SJSA1 (cell line): ENCODE measurements at regions not wholly inside any gene's neighbourhood (a gene's known extent, or its start where the extent isn't known, plus 50 kb on each side); places are given as distances from the start of the nearest gene placed in this dataset.

Experiments
- DNase-seq, 2 experiments: peaks; one replicate each; pipeline ENCODE4 v3.0.0-alpha.2; 2015 to 2020; ENCODE audit warnings: low spot score in 2 of 2, low read depth in 1 of 2
- H3K27ac ChIP-seq: fragments of 250-450 bp; sonication (Bioruptor Pico); 2 replicates; pipeline ENCODE4 v1.5.1; 2020; ENCODE audit warnings: mild to moderate bottlenecking, moderate library complexity
- H3K27me3 ChIP-seq: fragments of 250-450 bp; sonication (Bioruptor Pico); replicated peaks from 2 replicates; pipeline ENCODE4 v1.5.1; 2020; ENCODE audit warnings: mild to moderate bottlenecking, moderate library complexity
- H3K36me3 ChIP-seq: fragments of 250-450 bp; sonication (Bioruptor Pico); 2 replicates; pipeline ENCODE4 v1.5.1; 2020; ENCODE audit warnings: mild to moderate bottlenecking
- H3K4me1 ChIP-seq: fragments of 250-450 bp; sonication (Bioruptor Pico); replicated peaks from 2 replicates; pipeline ENCODE4 v1.6.1; 2021; ENCODE audit warnings: mild to moderate bottlenecking
- H3K4me3 ChIP-seq: fragments of 250-450 bp; sonication (Bioruptor Pico); 2 replicates; pipeline ENCODE4 v1.5.1; 2020; ENCODE audit warnings: mild to moderate bottlenecking
- H3K9me3 ChIP-seq: fragments of 250-450 bp; sonication (Bioruptor Pico); replicated peaks from 2 replicates; pipeline ENCODE4 v1.5.1; 2020; ENCODE audit warnings: mild to moderate bottlenecking

DNA sequence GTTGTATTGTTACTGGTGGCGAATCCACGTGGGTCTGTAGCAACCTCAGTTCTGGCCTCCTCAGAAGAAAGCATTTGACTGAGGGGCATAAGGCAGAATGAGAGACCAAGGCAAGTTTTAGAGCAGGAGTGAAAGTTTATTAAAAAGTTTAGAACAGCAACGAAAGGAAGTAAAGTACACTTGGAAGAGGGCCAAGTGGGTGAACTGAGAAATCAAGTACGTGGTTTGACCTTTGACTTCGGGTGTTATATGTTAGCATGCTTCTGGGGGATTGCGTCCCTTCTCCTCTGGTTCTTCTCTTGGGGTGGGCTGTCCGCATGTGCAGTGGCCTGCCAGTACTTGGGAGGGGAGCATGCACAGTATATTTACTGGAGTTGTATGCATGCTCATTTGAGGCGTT, 232.7 kb upstream of the GATB start:
- DNase-seq, result no peak
- Histone ChIP-seq H3K27ac (no peak overlapping the region), H3K4me1 (no peaks in the 10 kb centered on the region), H3K27me3 (no peaks in the 10 kb centered on the region), H3K9me3 (no peaks in the 10 kb centered on the region), H3K36me3 (no peaks in the 10 kb centered on the region), H3K4me3 (no peak overlapping the region)

DNA sequence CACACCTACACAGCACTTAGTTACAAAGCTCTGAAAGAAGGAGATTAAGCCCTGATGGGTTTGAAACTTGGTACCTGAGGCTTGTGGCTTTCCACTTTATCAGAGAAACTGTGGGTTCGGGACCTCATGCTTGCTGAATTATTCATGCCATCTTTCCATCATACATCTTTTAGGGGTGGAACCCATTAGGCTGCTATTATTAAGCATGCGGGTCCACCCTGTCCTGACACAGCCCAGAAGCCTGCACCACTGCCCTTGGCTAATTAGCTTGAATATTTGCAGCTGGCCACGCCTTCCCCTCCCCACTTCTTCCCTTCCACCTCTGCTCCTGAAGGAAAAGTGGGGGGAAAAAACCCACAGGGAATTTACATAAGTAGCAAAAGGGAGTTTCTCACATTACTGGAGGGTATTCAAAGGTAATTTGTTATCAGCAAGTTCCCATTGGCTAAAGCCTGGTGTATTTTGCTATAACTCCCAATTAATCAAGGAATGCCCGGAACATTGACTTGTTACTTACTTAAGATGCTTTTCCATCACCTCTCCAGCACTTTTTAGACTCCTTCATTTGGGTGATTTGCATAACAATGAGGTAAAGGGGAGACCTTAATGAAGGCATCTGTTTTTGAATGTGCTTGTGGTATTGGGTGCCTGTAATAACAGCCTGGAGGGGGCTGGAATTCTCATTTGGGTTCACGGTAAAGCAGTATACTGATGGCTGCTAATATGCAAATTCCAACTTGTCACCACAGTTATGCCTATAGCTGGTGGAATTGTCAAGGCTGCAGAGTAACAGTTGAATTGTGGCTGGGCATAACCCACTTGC, 231.7 kb upstream of the GATB start:
- H3K36me3 ChIP-seq, result no peaks in the 10 kb centered on the region

DNA sequence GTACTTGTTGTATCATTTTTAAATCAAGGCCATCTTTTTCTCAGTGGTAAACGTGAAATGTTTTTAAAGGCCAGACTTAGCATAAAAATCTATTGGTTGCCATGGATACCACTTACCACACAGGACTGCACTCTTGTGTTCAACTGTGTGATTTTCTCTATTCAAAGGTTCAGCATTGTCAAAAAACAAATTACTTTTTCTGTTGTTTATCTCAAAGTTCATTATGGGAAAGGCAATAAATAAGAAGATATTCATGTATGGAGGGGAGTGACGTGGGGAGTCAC, 231.0 kb upstream of the GATB start:
- Histone ChIP-seq H3K27ac (no peak overlapping the region), H3K27me3 (no peaks in the 10 kb centered on the region), H3K9me3 (no peaks in the 10 kb centered on the region), H3K36me3 (no peaks in the 10 kb centered on the region), H3K4me3 (no peak overlapping the region), H3K4me1 (no peaks in the 10 kb centered on the region)
- DNase-seq, result no peak

More for the DNA sequence above, 231.7 kb upstream of the GATB start:
- Histone ChIP-seq H3K9me3 (no peaks in the 10 kb centered on the region), H3K4me1 (no peaks in the 10 kb centered on the region), H3K4me3 (no peak overlapping the region), H3K27ac (no peak overlapping the region), H3K27me3 (no peaks in the 10 kb centered on the region)
- DNase-seq, result no peak

DNA sequence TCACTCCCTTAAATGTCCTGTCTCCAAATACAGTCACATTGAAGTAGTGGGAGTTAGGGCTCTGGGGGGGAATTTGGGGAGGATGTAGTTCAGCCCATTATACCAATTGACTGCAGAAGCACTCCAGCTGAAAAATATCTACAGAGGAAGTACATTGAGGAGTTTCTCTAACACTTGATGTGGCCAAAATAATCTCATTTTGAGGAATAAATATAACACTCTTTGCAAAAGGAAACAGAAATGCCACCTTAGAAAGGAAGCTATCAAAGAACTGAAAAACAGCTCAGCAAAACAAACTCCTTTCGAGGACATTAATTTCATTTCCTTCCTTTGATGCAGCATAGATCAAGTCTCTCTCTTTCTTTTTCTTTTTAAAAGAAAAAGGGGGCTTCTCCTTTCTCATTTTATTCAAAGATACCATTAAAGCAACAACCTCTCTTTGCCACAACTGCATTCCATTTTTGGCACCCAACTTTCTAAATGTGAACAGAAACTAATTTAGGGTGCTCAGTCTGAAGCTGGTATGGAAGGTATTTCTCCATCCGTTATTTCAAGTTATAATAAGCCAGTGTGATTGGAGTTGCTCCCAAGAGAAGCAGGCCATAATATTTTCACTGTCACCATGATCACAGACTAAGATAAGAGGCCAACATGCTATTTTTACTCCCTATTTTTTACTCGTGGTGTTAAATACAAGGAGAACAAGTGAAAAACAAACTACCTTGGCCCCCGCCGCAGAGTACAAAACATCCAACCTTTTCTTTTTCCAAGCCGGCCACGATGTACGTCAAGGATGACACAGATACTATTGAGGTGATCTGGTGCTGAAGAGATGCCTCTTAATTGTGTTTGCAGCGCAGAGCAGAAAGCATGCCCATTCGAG, 230.4 kb upstream of the GATB start:
- DNase-seq, result no peak
- Histone ChIP-seq H3K27me3 (no peaks in the 10 kb centered on the region), H3K4me3 (no peak overlapping the region), H3K27ac (no peak overlapping the region), H3K4me1 (no peaks in the 10 kb centered on the region), H3K9me3 (no peaks in the 10 kb centered on the region), H3K36me3 (no peaks in the 10 kb centered on the region)

DNA sequence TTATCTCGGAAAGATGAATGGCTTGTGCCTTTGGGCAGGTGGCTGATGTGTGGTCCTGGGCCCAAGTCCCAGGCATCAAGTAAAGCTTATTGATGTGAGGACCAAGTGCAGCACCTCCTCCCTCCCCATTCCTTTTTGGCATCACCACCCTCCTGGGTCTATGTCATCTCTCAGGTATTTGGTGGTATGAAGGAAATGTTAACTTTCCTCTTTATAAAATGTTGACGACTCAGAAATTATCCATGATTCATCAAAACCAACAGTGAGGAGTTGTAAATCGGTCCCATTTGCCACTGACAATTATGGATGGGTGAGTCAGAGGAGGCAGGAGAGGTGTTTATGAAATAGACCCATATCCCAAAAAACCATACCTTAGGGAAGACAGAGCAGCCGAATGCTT, 229.4 kb upstream of the GATB start:
- Histone ChIP-seq H3K36me3 (no peaks in the 10 kb centered on the region), H3K27ac (no peak overlapping the region), H3K27me3 (no peaks in the 10 kb centered on the region), H3K9me3 (no peaks in the 10 kb centered on the region), H3K4me1 (no peaks in the 10 kb centered on the region), H3K4me3 (no peak overlapping the region)
- peak in 1 of 2 experiments; percentile 18 for DNase-seq

DNA sequence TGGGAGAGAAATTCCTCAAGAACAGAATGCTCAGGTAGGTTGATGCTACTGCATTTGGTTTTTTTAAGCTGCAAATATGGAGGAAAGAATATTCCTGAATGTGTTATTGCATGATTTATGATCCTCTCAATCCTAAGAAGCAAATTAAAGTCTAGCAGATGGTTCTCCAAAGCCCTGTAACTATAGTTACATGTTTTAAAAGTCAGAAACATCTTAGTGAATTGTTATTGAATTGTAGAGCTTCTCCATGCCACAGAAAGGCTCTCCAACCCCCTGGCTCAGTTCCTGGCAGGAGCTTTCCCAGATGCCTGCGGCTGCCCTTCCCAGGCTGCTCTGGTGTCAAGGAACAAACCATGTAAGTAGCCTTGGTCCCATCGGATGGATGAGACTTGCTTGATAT, 227.8 kb upstream of the GATB start:
- Histone ChIP-seq H3K4me1 (no peaks in the 10 kb centered on the region), H3K4me3 (no peak overlapping the region), H3K36me3 (no peaks in the 10 kb centered on the region), H3K27me3 (no peaks in the 10 kb centered on the region), H3K27ac (no peak overlapping the region), H3K9me3 (no peaks in the 10 kb centered on the region)
- DNase-seq, result no peak

DNA sequence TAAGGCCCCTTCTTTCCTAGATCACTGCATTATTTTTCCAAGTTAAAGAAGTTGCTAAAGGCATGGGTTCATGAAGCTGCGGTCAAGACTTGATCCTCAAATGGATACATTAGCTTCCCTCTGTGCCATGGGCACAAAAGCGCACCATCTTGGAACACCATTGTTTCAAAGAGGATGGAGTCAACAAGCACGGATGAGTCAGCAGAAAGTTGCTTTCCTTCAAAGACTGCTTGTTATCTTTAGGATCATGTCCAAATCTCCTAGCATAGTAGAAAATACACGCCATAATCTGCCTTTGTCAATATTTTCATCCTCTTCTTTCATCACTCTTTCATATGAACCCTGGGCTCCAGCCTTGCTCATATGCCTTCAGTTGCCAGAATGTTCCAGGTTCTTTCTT, 226.8 kb upstream of the GATB start:
- no peaks in the 10 kb centered on the region for H3K27me3 ChIP-seq
- H3K4me1 ChIP-seq, result no peaks in the 10 kb centered on the region
- no peak overlapping the region for H3K4me3 ChIP-seq
- H3K36me3 ChIP-seq, result no peaks in the 10 kb centered on the region
- no peaks in the 10 kb centered on the region for H3K9me3 ChIP-seq
- H3K27ac ChIP-seq, result no peak overlapping the region
- DNase-seq, result no peak

DNA sequence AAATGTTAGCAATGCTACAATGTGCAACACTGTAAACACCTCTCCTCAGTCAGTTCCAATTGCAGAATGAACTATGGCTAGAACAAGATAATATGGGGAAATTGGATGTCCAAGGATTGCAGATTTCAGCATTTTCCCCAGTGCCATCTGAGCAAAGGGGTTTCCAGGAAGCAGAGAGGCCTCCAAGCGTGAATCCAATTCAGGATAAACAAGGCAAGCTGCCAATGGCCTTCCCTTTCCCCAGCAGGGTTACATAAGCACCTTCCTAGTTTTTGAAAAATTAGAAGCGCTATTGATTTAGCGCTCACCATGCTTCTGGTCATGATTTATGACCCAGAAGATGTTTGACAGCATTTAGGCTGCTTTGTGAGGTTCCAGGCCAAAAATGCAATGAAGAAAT, 223.0 kb upstream of the GATB start:
- H3K4me3 ChIP-seq, result no peak overlapping the region
- no peaks in the 10 kb centered on the region for H3K27me3 ChIP-seq
- no peaks in the 10 kb centered on the region for H3K9me3 ChIP-seq
- DNase-seq, result no peak
- H3K36me3 ChIP-seq, result no peaks in the 10 kb centered on the region
- no peak overlapping the region for H3K27ac ChIP-seq
- H3K4me1 ChIP-seq, result no peaks in the 10 kb centered on the region

DNA sequence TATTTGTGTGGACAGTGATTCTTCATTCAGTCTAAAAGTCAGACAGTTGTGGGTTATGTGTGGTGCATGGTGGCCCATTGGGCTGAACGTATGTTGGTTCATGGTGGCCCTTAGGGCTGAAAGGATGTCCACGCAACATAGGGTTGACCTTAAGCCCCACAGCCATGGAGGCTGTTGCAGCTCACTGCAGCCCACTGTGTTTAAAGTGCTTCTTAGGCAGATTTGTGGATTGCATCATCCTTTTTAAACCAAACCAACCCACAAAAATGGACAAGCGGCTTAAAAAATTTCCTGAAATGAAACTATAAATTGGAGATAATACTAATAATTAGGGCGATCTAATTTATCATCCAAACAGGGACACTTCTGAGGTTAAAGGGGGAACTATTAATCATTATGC, 219.0 kb upstream of the GATB start:
- Histone ChIP-seq H3K9me3 (no peaks in the 10 kb centered on the region; the same call in 1 of the 2 replicates), H3K36me3 (no peaks in the 10 kb centered on the region), H3K4me1 (no peaks in the 10 kb centered on the region), H3K27ac (no peak overlapping the region), H3K4me3 (no peak overlapping the region), H3K27me3 (no peaks in the 10 kb centered on the region)
- no peak for DNase-seq

DNA sequence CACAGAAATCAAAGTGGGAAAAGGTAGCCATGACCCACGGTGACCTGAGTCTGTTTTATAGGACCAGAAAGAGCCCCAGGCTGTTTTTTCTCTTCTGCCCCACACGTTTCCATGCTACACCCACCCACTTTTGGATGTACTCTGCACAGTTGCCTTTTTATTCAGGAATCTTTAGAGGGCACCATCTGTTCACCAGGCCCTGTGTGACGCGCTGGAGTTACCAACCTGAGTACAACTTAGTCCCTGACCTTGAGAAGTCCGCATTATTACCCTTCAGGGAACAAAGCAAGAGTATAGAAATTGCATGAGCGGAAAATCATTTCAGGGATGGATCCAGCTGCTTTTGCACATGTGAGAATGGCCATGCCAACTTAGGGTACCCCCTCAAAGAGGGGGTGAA, 207.8 kb upstream of the GATB start:
- H3K27ac ChIP-seq, result no peak overlapping the region
- H3K4me3 ChIP-seq, result no peak overlapping the region
- H3K9me3 ChIP-seq, result no peaks in the 10 kb centered on the region
- no peak for DNase-seq
- no peaks in the 10 kb centered on the region for H3K36me3 ChIP-seq
- no peaks in the 10 kb centered on the region for H3K4me1 ChIP-seq
- 0 out of 2 replicates have a peak, but pooled peaks cover 3% of the 10 kb centered on the region for H3K27me3 ChIP-seq

DNA sequence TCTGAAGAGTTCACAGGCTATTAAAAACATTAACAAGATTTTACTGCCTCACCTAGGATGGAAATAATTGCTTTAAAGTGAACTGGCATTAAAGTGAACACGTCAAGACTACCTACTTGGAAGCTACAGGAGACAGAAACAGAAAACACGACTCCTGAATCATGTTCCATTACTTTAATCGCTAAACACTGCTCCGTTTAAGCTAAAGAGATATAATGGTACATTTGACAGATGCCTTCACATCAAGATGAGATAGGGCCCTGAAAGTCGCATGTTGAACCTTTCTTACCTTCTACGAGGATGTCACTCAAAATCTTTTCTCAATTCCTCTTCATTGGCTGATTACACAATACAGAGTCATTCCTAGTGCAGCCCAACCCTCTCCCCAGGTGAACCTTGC, 206.3 kb upstream of the GATB start:
- H3K36me3 ChIP-seq, result no peaks in the 10 kb centered on the region
- no peak overlapping the region for H3K27ac ChIP-seq
- no peak overlapping the region for H3K4me3 ChIP-seq
- 0 out of 2 replicates have a peak, but pooled peaks cover 3% of the 10 kb centered on the region for H3K27me3 ChIP-seq
- no peak for DNase-seq
- H3K9me3 ChIP-seq, result no peaks in the 10 kb centered on the region
- H3K4me1 ChIP-seq, result no peaks in the 10 kb centered on the region

DNA sequence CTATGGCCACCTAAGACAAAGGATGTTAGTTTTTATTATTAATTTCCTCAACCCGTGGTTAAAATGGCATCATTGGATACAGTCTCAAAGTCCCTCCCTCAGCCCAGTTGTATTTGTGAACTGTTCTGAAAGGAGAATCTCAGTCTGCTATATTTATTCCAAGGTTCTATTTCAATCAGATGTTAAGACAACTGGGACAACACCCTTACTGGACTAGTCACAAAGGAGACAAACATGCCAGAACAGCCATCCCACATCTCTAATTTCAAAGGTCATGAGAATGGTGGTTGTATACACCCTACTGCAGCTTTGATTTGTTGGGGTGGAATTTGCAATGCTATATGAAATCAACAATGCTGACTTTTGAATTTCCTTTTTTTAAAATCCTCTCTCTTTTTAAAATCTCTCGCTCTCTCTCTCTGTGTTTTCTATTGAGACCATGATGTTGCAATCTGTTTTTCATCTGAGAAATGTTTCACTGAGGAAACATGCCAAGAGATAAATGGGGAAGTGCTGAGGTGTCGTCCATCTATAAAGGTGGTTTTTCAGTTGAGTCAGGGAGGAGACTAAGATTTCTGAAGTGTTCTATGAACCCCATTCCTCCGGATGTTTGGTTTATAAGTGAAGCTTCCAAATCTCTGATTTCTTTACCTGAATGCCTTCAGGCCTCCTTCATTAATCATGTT, 201.5 kb upstream of the GATB start:
- no peaks in the 10 kb centered on the region for H3K27me3 ChIP-seq
- H3K4me3 ChIP-seq, result no peak overlapping the region
- H3K36me3 ChIP-seq, result no peaks in the 10 kb centered on the region
- DNase-seq, result no peak
- no peaks in the 10 kb centered on the region for H3K4me1 ChIP-seq
- no peak overlapping the region for H3K27ac ChIP-seq
- H3K9me3 ChIP-seq, result no peaks in the 10 kb centered on the region

DNA sequence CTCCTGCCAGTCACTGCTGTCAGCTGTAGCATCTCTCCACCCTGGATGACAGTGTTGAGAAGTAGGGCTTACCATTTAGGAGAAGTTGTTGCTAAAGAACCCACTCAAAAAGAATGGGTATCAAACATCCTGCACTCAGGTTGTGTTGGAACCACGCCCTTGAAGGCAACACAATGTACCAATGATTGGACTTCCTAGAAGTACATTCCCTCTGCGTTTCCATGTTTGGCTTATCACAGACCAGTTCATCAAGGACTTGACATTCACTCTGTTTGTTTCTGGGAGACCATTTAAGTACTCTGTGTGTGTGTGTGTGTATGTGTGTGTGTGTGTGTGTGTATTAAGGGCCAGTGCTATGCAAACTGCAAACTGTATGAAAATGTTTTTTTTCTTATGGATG, 200.6 kb upstream of the GATB start:
- Histone ChIP-seq H3K36me3 (no peaks in the 10 kb centered on the region), H3K4me3 (no peak overlapping the region), H3K4me1 (no peaks in the 10 kb centered on the region), H3K27me3 (no peaks in the 10 kb centered on the region), H3K9me3 (no peaks in the 10 kb centered on the region), H3K27ac (no peak overlapping the region)
- DNase-seq, result no peak
